Inferior parietal cortex (tissue), 1 donor: ENCODE measurements at regions not wholly inside any gene's neighbourhood (a gene's known extent, or its start where the extent isn't known, plus 50 kb on each side); places are given as distances from the start of the nearest gene placed in this dataset.
"Not testable (repeated sequence)": the region's sequence is repeated elsewhere in the genome, so short reads cannot be mapped to it uniquely, and the experiment has no call there.

Experiments
- DNase-seq: peaks from one replicate; pipeline ENCODE4 v3.0.0-alpha.2; 2016; ENCODE audit errors: extremely low spot score

- DNase-seq = no peak
Observed at GRCh38 chr3:34109846-34110245, 311.4 kb downstream of the PDCD6IP start.

- DNase-seq = no peak
Observed at GRCh38 chr3:34111361-34111760, 312.9 kb downstream of the PDCD6IP start.

GRCh38 chr3:34112261-34112660 lies 313.8 kb downstream of the PDCD6IP start:
- DNase-seq = not testable (repeated sequence)

- no peak for DNase-seq
Observed at GRCh38 chr3:34131091-34131490, 332.7 kb downstream of the PDCD6IP start.

- DNase-seq = no peak
Observed at GRCh38 chr3:34132069-34132692, 333.8 kb downstream of the PDCD6IP start.

- no peak for DNase-seq
Observed at GRCh38 chr3:34139566-34139965, 341.1 kb downstream of the PDCD6IP start.

- DNase-seq = no peak
Observed at GRCh38 chr3:34140616-34141015, 342.2 kb downstream of the PDCD6IP start.

- DNase-seq = no peak
Observed at GRCh38 chr3:34141841-34142337, 343.5 kb downstream of the PDCD6IP start.

- DNase-seq = no peak
Observed at GRCh38 chr3:34145796-34146195, 347.4 kb downstream of the PDCD6IP start.

- no peak for DNase-seq
Observed at GRCh38 chr3:34146596-34146995, 348.2 kb downstream of the PDCD6IP start.

- no peak for DNase-seq
Observed at GRCh38 chr3:34150992-34151391, 352.6 kb downstream of the PDCD6IP start.

- no peak for DNase-seq
Observed at GRCh38 chr3:34152656-34153055, 354.2 kb downstream of the PDCD6IP start.

GRCh38 chr3:34155108-34155507 lies 356.7 kb downstream of the PDCD6IP start:
- no peak for DNase-seq

GRCh38 chr3:34155666-34156065 lies 357.2 kb downstream of the PDCD6IP start:
- DNase-seq = no peak

GRCh38 chr3:34157491-34157890 lies 359.1 kb downstream of the PDCD6IP start:
- DNase-seq = no peak

- DNase-seq = no peak
Observed at GRCh38 chr3:34159613-34160420, 361.4 kb downstream of the PDCD6IP start.

GRCh38 chr3:34169636-34170035 lies 371.2 kb downstream of the PDCD6IP start:
- DNase-seq = not testable (repeated sequence)

GRCh38 chr3:34174740-34175139 lies 376.3 kb downstream of the PDCD6IP start:
- DNase-seq = no peak

- no peak for DNase-seq
Observed at GRCh38 chr3:34175636-34176176, 377.3 kb downstream of the PDCD6IP start.

- no peak for DNase-seq
Observed at GRCh38 chr3:34176723-34177122, 378.3 kb downstream of the PDCD6IP start.

- no peak for DNase-seq
Observed at GRCh38 chr3:34178415-34178814, 380.0 kb downstream of the PDCD6IP start.

- DNase-seq = no peak
Observed at GRCh38 chr3:34179716-34180115, 381.3 kb downstream of the PDCD6IP start.

GRCh38 chr3:34180532-34180931 lies 382.1 kb downstream of the PDCD6IP start:
- DNase-seq = no peak
